ENCODE measurements at regions not wholly inside any gene's neighbourhood (a gene's known extent, or its start where the extent isn't known, plus 50 kb on each side); places are given as distances from the start of the nearest gene placed in this dataset.

GRCh38 chr4:43457866-43458265, 565.4 kb downstream of the GRXCR1 start:
- peaks cover 2% of the 10 kb centered on the region; the same call in 1 of the 3 replicates for H3K36me3 Mint-ChIP-seq (ENCODE audit: low read depth)
- ATAC-seq (no peak), DNase-seq (ENCODE audit: low spot score) (no peak)
- H2AFZ ChIP-seq = peak overlapping the region; percentile 86; the same call in 1 of the 2 replicates
- H3K4me3 ChIP-seq = no peak overlapping the region
- H3F3A ChIP-seq (replicated peaks; ENCODE audit: low read depth) = no peaks in the 10 kb centered on the region
- no peak overlapping the region for H3K4me2 ChIP-seq
- 0 out of 2 replicates have a peak, but pooled peaks cover 4% of the 10 kb centered on the region for H3K4me1 ChIP-seq (ENCODE audit: insufficient read depth)
- 0 out of 3 replicates have a peak, but pooled peaks cover 3% of the 10 kb centered on the region for H3K9me3 Mint-ChIP-seq
- H3K27me3 ChIP-seq (ENCODE audit: insufficient read depth) = no peaks in the 10 kb centered on the region
- H3K4me3 Mint-ChIP-seq = no peak overlapping the region
- TF ChIP-seq ZNF462 (CRISPR knock-in tag; IDR thresholded peaks at IDR 0.05) = no peak
- TF ChIP-seq NANOG (IDR thresholded peaks at IDR 0.05; ENCODE audit: borderline replicate concordance) = no peak
- TF ChIP-seq POLR2AphosphoS5 (IDR thresholded peaks at IDR 0.05; ENCODE audit: low read depth) = no peak
- no peak for TF ChIP-seq REST (IDR thresholded peaks at IDR 0.05; ENCODE audit: unreplicated experiment)
- no peak for TF ChIP-seq ZNF331 (CRISPR knock-in tag; IDR thresholded peaks at IDR 0.05; ENCODE audit: low read depth)
- no peak for TF ChIP-seq CREB1 (CRISPR knock-in tag; IDR thresholded peaks at IDR 0.05; ENCODE audit: low read depth)
- H3K4me1 Mint-ChIP-seq = peaks cover 4% of the 10 kb centered on the region
- no peak overlapping the region for H3K27ac Mint-ChIP-seq
- H3K36me3 ChIP-seq (ENCODE audit: insufficient read depth) = no peaks in the 10 kb centered on the region; the same call in 1 of the 2 replicates
- H3K27me3 Mint-ChIP-seq (ENCODE audit: insufficient read depth, low read depth, poor library complexity) = peaks cover 3% of the 10 kb centered on the region
- H3K27ac ChIP-seq (ENCODE audit: low read depth) = no peak overlapping the region
- H3K79me2 ChIP-seq (replicated peaks; ENCODE audit: insufficient read depth) = no peaks in the 10 kb centered on the region
- H3K9me2 ChIP-seq (ENCODE audit: insufficient read depth) = no peaks in the 10 kb centered on the region
- no peaks in the 10 kb centered on the region for H4K20me1 ChIP-seq (replicated peaks; ENCODE audit: insufficient read depth)

Measured in GM23338 (cell line).